ENCODE measurements at regions not wholly inside any gene's neighbourhood (a gene's known extent, or its start where the extent isn't known, plus 50 kb on each side); places are given as distances from the start of the nearest gene placed in this dataset.

- ChIA-PET CTCF (no interaction called here), POLR2A (no interaction called here)
- Histone ChIP-seq H3K27me3 (ENCODE audit: control insufficient read depth in 2 of 2, insufficient read depth in 2 of 2, low read length in 2 of 2) (no peaks in the 10 kb centered on the region), H3K9me3 (replicated peaks; ENCODE audit: control insufficient read depth, insufficient read depth, low read length) (peaks cover 2% of the 10 kb centered on the region), H3K9me1 (replicated peaks; ENCODE audit: control insufficient read depth, extremely low read depth, insufficient read depth, low read length) (no peaks in the 10 kb centered on the region), H3K4me2 (ENCODE audit: insufficient read depth, low read length) (no peak overlapping the region), H2AFZ (ENCODE audit: low read depth, low read length) (no peak overlapping the region), H4K20me1 (replicated peaks; ENCODE audit: control insufficient read depth, extremely low read depth, insufficient read depth, low read length) (no peaks in the 10 kb centered on the region), H3K9ac (replicated peaks; ENCODE audit: extremely low read depth, insufficient read depth, low read length) (no peak overlapping the region), H3K4me1 (ENCODE audit: control insufficient read depth, extremely low read depth, insufficient read depth, low read length) (no peaks in the 10 kb centered on the region), H3K27ac (ENCODE audit: insufficient read depth, low read depth, low read length) (no peak overlapping the region), H3K36me3 (ENCODE audit: control insufficient read depth in 2 of 2, extremely low read depth in 1 of 2, insufficient read depth in 2 of 2, low read length in 2 of 2) (no peaks in the 10 kb centered on the region), H3K4me3 (replicated peaks in 1 of 3; ENCODE audit: insufficient read depth in 1 of 3, low read depth in 1 of 3, low read length in 3 of 3) (no peak overlapping the region), H3K79me2 (ENCODE audit: control insufficient read depth, insufficient read depth, low read length) (no peaks in the 10 kb centered on the region)
- dilution Hi-C loops (cut with MboI; ENCODE audit: extremely low pct_ligation_motif_present, low sequenced_read_pairs) (no loop called here), intact Hi-C loops (cut with micrococcal nuclease) (no loop called here)
- TF ChIP-seq GATA2 (IDR thresholded peaks at IDR 0.05; ENCODE audit: insufficient read depth, insufficient read length, low read depth, low read length) (no peak), MAX (IDR thresholded peaks at IDR 0.05; ENCODE audit: insufficient read depth, insufficient read length) (no peak), POLR2AphosphoS5 (IDR thresholded peaks at IDR 0.05; ENCODE audit: insufficient read depth, low read depth, low read length) (no peak), POLR2A (IDR thresholded peaks at IDR 0.05; ENCODE audit: low read depth, low read length) (no peak), CTCF (IDR thresholded peaks at IDR 0.05; ENCODE audit: extremely low read depth in 1 of 2, insufficient read depth in 1 of 2, low read depth in 1 of 2, low read length in 2 of 2) (no peak), MYC (IDR thresholded peaks at IDR 0.05; ENCODE audit: low read depth, low read length) (no peak), FOS (IDR thresholded peaks at IDR 0.05; ENCODE audit: borderline replicate concordance, insufficient read depth, low read length) (no peak), JUN (IDR thresholded peaks at IDR 0.05; ENCODE audit: borderline replicate concordance, insufficient read depth, insufficient read length, low read depth) (no peak), EZH2 (IDR thresholded peaks at IDR 0.05; ENCODE audit: borderline replicate concordance, low read depth, low read length, severe bottlenecking) (no peak)
- FAIRE-seq, result no peak
- DNase-seq (ENCODE audit: low read depth, low spot score), result no peak
- BruUV-seq (replicated peaks), result no TSS peak
Observed at GRCh38 chr10:111885046-111885445, 298.5 kb downstream of the GPAM start.

Data from endothelial cell of umbilical vein (primary cell).